HG02678 (cell line): ENCODE measurements at regions not wholly inside any gene's neighbourhood (a gene's known extent, or its start where the extent isn't known, plus 50 kb on each side); places are given as distances from the start of the nearest gene placed in this dataset.
"Not testable (repeated sequence)": the region's sequence is repeated elsewhere in the genome, so short reads cannot be mapped to it uniquely, and the experiment has no call there.

Source experiments
- ATAC-seq: cut with Tn5 transposase; IDR thresholded peaks from one replicate; pipeline ENCODE4 v1.9.1; 2021; ENCODE audit warnings: mild to moderate bottlenecking, moderate library complexity; ENCODE audit not compliant: unreplicated experiment

- no peak for ATAC-seq
Measured at GRCh38 chr1:163562355-163562754, 240.6 kb downstream of the NUF2 start.

GRCh38 chr1:163565166-163565565, 243.4 kb downstream of the NUF2 start:
- no peak for ATAC-seq

GRCh38 chr1:163570071-163570470, 248.3 kb downstream of the NUF2 start:
- no peak for ATAC-seq

GRCh38 chr1:163571950-163572349, 250.2 kb downstream of the NUF2 start:
- ATAC-seq, result no peak

GRCh38 chr1:163574119-163574518, 252.4 kb downstream of the NUF2 start:
- no peak for ATAC-seq

GRCh38 chr1:163580926-163581325, 259.2 kb downstream of the NUF2 start:
- no peak for ATAC-seq

GRCh38 chr1:163583661-163584181, 262.0 kb downstream of the NUF2 start:
- ATAC-seq, result no peak

GRCh38 chr1:163585796-163586195, 264.0 kb downstream of the NUF2 start:
- no peak for ATAC-seq

GRCh38 chr1:163588796-163589195, 267.0 kb downstream of the NUF2 start:
- no peak for ATAC-seq

- no peak for ATAC-seq
Measured at GRCh38 chr1:163589735-163590134, 268.0 kb downstream of the NUF2 start.

- not testable (repeated sequence) for ATAC-seq
Measured at GRCh38 chr1:163591131-163591530, 269.4 kb downstream of the NUF2 start.

- ATAC-seq, result not testable (repeated sequence)
Measured at GRCh38 chr1:163592623-163593022, 270.9 kb downstream of the NUF2 start.

GRCh38 chr1:163596106-163596505, 274.4 kb downstream of the NUF2 start:
- ATAC-seq, result not testable (repeated sequence)

- no peak for ATAC-seq
Measured at GRCh38 chr1:163596541-163597258, 274.9 kb downstream of the NUF2 start.

GRCh38 chr1:163604321-163604720, 282.6 kb downstream of the NUF2 start:
- no peak for ATAC-seq

- no peak for ATAC-seq
Measured at GRCh38 chr1:163604896-163605295, 283.1 kb downstream of the NUF2 start.

GRCh38 chr1:163608979-163609378, 287.2 kb downstream of the NUF2 start:
- ATAC-seq, result no peak

- no peak for ATAC-seq
Measured at GRCh38 chr1:163609858-163610257, 288.1 kb downstream of the NUF2 start.

GRCh38 chr1:163610486-163610885, 288.7 kb downstream of the NUF2 start:
- no peak for ATAC-seq

- no peak for ATAC-seq
Measured at GRCh38 chr1:163614361-163614760, 292.6 kb downstream of the NUF2 start.

GRCh38 chr1:163628034-163628773, 306.4 kb downstream of the NUF2 start:
- ATAC-seq, result no peak

- ATAC-seq, result no peak
Measured at GRCh38 chr1:163632269-163632668, 310.5 kb downstream of the NUF2 start.
